ENCODE measurements at regions not wholly inside any gene's neighbourhood (a gene's known extent, or its start where the extent isn't known, plus 50 kb on each side); places are given as distances from the start of the nearest gene placed in this dataset.

DNA sequence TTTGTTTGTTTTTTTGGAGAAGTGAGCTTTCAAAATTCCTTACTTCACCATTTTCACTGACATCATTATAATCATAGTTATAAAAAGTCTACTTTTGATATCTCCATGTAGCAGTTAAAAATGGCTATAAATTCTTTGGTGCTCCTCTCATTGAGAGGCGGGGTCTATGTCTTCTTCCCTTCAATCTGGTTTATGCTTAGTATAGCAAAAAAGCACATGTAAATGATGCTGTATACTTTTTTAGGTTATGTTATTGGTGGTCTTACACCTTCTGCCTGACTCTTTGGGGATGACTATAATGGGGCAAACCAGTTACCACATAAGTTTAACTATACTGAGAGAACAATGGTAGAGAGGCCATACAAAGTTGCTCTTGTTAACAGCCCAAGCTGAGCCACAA lies 289.6 kb downstream of the EPM2A start:
- no peaks in the 10 kb centered on the region for H3K27me3 ChIP-seq (ENCODE audit: control insufficient read depth, insufficient read depth, low read length)
- ATAC-seq (no peak), DNase-seq (ENCODE audit: low read depth, low spot score) (no peak)
- BruUV-seq (replicated peaks), result no TSS peak
- H3K36me3 ChIP-seq (ENCODE audit: control insufficient read depth, insufficient read depth, low read length), result no peaks in the 10 kb centered on the region
- H3K4me3 ChIP-seq (ENCODE audit: low read depth in 2 of 2, low read length in 2 of 2), result no peak overlapping the region
- H3K27ac ChIP-seq (ENCODE audit: low read length), result no peak overlapping the region
- ChIA-PET POLR2A (no interaction called here), CTCF (no interaction called here)
- no peaks in the 10 kb centered on the region for H3K4me1 ChIP-seq (ENCODE audit: control insufficient read depth, insufficient read depth, low read length)
- intact Hi-C loops (cut with micrococcal nuclease; ENCODE audit: unreplicated experiment) (no loop called here), in situ Hi-C loops (cut with HindIII; ENCODE audit: low pct_unique_long_range_greater_than_20kb, low sequenced_read_pairs) (no loop called here)
- TF ChIP-seq TCF7L2 (IDR thresholded peaks at IDR 0.05; ENCODE audit: low read depth, low read length) (no peak), POLR2AphosphoS5 (IDR thresholded peaks at IDR 0.05; ENCODE audit: low read depth, low read length) (no peak), SIN3A (IDR thresholded peaks at IDR 0.05; ENCODE audit: borderline replicate concordance, insufficient read depth, low read depth, low read length) (no peak)
- TF ChIP-seq, protein P1, sequence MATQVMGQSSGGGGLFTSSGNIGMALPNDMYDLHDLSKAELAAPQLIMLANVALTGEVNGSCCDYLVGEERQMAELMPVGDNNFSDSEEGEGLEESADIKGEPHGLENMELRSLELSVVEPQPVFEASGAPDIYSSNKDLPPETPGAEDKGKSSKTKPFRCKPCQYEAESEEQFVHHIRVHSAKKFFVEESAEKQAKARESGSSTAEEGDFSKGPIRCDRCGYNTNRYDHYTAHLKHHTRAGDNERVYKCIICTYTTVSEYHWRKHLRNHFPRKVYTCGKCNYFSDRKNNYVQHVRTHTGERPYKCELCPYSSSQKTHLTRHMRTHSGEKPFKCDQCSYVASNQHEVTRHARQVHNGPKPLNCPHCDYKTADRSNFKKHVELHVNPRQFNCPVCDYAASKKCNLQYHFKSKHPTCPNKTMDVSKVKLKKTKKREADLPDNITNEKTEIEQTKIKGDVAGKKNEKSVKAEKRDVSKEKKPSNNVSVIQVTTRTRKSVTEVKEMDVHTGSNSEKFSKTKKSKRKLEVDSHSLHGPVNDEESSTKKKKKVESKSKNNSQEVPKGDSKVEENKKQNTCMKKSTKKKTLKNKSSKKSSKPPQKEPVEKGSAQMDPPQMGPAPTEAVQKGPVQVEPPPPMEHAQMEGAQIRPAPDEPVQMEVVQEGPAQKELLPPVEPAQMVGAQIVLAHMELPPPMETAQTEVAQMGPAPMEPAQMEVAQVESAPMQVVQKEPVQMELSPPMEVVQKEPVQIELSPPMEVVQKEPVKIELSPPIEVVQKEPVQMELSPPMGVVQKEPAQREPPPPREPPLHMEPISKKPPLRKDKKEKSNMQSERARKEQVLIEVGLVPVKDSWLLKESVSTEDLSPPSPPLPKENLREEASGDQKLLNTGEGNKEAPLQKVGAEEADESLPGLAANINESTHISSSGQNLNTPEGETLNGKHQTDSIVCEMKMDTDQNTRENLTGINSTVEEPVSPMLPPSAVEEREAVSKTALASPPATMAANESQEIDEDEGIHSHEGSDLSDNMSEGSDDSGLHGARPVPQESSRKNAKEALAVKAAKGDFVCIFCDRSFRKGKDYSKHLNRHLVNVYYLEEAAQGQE (IDR thresholded peaks at IDR 0.05; ENCODE audit: insufficient read depth in 1 of 2, low read depth in 2 of 2, low read length in 1 of 2), result no peak
- TF ChIP-seq, protein P2, sequence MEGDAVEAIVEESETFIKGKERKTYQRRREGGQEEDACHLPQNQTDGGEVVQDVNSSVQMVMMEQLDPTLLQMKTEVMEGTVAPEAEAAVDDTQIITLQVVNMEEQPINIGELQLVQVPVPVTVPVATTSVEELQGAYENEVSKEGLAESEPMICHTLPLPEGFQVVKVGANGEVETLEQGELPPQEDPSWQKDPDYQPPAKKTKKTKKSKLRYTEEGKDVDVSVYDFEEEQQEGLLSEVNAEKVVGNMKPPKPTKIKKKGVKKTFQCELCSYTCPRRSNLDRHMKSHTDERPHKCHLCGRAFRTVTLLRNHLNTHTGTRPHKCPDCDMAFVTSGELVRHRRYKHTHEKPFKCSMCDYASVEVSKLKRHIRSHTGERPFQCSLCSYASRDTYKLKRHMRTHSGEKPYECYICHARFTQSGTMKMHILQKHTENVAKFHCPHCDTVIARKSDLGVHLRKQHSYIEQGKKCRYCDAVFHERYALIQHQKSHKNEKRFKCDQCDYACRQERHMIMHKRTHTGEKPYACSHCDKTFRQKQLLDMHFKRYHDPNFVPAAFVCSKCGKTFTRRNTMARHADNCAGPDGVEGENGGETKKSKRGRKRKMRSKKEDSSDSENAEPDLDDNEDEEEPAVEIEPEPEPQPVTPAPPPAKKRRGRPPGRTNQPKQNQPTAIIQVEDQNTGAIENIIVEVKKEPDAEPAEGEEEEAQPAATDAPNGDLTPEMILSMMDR (IDR thresholded peaks at IDR 0.05), result no peak
- peaks cover 19% of the 10 kb centered on the region; the same call in 1 of the 2 replicates for H3K9me3 ChIP-seq (ENCODE audit: control insufficient read depth, insufficient read depth, low read depth, low read length)

DNA sequence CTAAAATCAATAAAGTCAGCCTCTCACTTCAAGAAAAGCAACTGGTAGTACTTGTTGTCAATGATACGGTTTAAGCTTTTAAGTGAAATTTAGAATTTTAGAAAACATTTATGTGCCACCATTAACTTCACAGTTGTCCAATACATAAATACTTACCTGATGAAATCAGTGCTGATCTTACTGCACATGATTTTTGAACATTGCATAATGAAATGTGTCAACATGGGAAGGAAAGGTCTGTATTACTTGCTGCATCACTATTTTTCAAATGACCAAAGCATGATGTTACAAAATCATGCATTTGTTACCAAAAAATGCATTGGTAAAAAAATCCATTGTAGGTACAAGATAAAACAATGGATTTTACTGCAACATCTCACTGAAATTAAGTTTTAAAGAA lies 284.3 kb downstream of the EPM2A start:
- CTCF ChIA-PET, result no interaction called here
- in situ Hi-C loops (cut with HindIII; ENCODE audit: low pct_unique_long_range_greater_than_20kb, low sequenced_read_pairs), result no loop called here

More for the DNA sequence above, 284.3 kb downstream of the EPM2A start:
- Histone ChIP-seq H3K4me3 (ENCODE audit: low read depth in 2 of 2, low read length in 2 of 2) (no peak overlapping the region), H3K36me3 (ENCODE audit: control insufficient read depth, insufficient read depth, low read length) (no peaks in the 10 kb centered on the region), H3K27me3 (ENCODE audit: control insufficient read depth, insufficient read depth, low read length) (no peaks in the 10 kb centered on the region), H3K27ac (ENCODE audit: low read length) (no peak overlapping the region), H3K4me1 (ENCODE audit: control insufficient read depth, insufficient read depth, low read length) (no peaks in the 10 kb centered on the region), H3K9me3 (ENCODE audit: control insufficient read depth, insufficient read depth, low read depth, low read length) (peaks cover 10% of the 10 kb centered on the region; the same call in 1 of the 2 replicates)
- ATAC-seq (no peak), DNase-seq (ENCODE audit: low read depth, low spot score) (no peak)
- no TSS peak for BruUV-seq (replicated peaks)
- TF ChIP-seq TCF7L2 (IDR thresholded peaks at IDR 0.05; ENCODE audit: low read depth, low read length) (no peak), POLR2AphosphoS5 (IDR thresholded peaks at IDR 0.05; ENCODE audit: low read depth, low read length) (no peak), SIN3A (IDR thresholded peaks at IDR 0.05; ENCODE audit: borderline replicate concordance, insufficient read depth, low read depth, low read length) (no peak)
- TF ChIP-seq, protein P2 (IDR thresholded peaks at IDR 0.05), result no peak
- TF ChIP-seq, protein P1 (IDR thresholded peaks at IDR 0.05; ENCODE audit: insufficient read depth in 1 of 2, low read depth in 2 of 2, low read length in 1 of 2), result no peak
- intact Hi-C loops (cut with micrococcal nuclease; ENCODE audit: unreplicated experiment), result no loop called here
- POLR2A ChIA-PET, result no interaction called here
